ENCODE measurements at regions not wholly inside any gene's neighbourhood (a gene's known extent, or its start where the extent isn't known, plus 50 kb on each side); places are given as distances from the start of the nearest gene placed in this dataset.

DNA sequence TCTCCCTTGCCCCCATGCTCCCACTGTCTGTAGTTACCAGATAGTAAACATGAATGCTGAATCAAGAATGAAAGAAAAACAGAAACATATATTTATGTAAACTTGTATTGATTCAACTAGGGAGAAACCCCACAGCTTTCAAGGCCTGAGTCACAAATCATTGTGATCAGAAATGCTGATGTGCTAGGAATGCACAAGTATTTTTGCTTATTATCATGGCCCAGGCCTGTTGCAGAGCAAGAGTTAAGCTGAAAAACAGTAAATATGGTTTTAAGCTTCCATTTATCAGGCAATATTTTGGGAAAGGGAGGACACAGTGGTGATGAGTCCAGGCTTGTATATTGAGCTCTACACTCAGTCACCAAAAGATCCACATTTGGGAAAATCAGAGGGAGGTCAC is 669.6 kb downstream of the DIAPH3 start:
- TF ChIP-seq, protein P1, sequence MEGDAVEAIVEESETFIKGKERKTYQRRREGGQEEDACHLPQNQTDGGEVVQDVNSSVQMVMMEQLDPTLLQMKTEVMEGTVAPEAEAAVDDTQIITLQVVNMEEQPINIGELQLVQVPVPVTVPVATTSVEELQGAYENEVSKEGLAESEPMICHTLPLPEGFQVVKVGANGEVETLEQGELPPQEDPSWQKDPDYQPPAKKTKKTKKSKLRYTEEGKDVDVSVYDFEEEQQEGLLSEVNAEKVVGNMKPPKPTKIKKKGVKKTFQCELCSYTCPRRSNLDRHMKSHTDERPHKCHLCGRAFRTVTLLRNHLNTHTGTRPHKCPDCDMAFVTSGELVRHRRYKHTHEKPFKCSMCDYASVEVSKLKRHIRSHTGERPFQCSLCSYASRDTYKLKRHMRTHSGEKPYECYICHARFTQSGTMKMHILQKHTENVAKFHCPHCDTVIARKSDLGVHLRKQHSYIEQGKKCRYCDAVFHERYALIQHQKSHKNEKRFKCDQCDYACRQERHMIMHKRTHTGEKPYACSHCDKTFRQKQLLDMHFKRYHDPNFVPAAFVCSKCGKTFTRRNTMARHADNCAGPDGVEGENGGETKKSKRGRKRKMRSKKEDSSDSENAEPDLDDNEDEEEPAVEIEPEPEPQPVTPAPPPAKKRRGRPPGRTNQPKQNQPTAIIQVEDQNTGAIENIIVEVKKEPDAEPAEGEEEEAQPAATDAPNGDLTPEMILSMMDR (IDR thresholded peaks at IDR 0.05): no peak
- TF ChIP-seq MYBL2 (CRISPR knock-in tag; IDR thresholded peaks at IDR 0.05) (no peak), TEAD1 (CRISPR knock-in tag; IDR thresholded peaks at IDR 0.05) (no peak), ETV6 (CRISPR knock-in tag; IDR thresholded peaks at IDR 0.05) (no peak), E2F1 (CRISPR knock-in tag; IDR thresholded peaks at IDR 0.05) (no peak), NFYB (CRISPR knock-in tag; conservative IDR thresholded peaks at IDR 0.05; ENCODE audit: low read depth) (no peak)
- TF ChIP-seq, protein P2, sequence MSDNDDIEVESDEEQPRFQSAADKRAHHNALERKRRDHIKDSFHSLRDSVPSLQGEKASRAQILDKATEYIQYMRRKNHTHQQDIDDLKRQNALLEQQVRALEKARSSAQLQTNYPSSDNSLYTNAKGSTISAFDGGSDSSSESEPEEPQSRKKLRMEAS (CRISPR knock-in tag; IDR thresholded peaks at IDR 0.05): no peak

Data from WTC11 (cell line).